Memory B cell (primary cell): ENCODE measurements at regions not wholly inside any gene's neighbourhood (a gene's known extent, or its start where the extent isn't known, plus 50 kb on each side); places are given as distances from the start of the nearest gene placed in this dataset.

Source experiments
- ATAC-seq: fragments of 150-1000 bp; cut with Tn5 transposase; 2 replicates; pipeline ENCODE4 v1.10.0; 2021; ENCODE audit warnings: low read depth, mild to moderate bottlenecking, moderate library complexity
- DNase-seq, 2 donors: peaks; one replicate each; pipeline ENCODE4 v3.0.0; 2022; ENCODE audit warnings: low spot score in 2 of 2
- H3K27ac Mint-ChIP-seq: one replicate; pipeline ENCODE4 v1.8.0; 2022; ENCODE audit warnings: mild to moderate bottlenecking, moderate library complexity, mixed read lengths
- H3K27me3 Mint-ChIP-seq: one replicate; pipeline ENCODE4 v1.8.0; 2022; ENCODE audit warnings: mixed read lengths
- H3K36me3 Mint-ChIP-seq: one replicate; pipeline ENCODE4 v1.8.0; 2022; ENCODE audit warnings: mild to moderate bottlenecking, mixed read lengths
- H3K4me1 Mint-ChIP-seq: one replicate; pipeline ENCODE4 v1.8.0; 2022; ENCODE audit warnings: mixed read lengths
- H3K4me3 Mint-ChIP-seq: one replicate; pipeline ENCODE4 v1.8.0; 2022; ENCODE audit warnings: mild to moderate bottlenecking, moderate library complexity, mixed read lengths
- H3K9me3 Mint-ChIP-seq: one replicate; pipeline ENCODE4 v1.8.0; 2022; ENCODE audit warnings: mixed read lengths

GRCh38 chr2:122955776-122956175 is 1069.3 kb upstream of the CNTNAP5 start:
- ATAC-seq: no peak
- peaks cover 6% of the 10 kb centered on the region for H3K9me3 Mint-ChIP-seq
- no peaks in the 10 kb centered on the region for H3K36me3 Mint-ChIP-seq
- no peaks in the 10 kb centered on the region for H3K4me1 Mint-ChIP-seq
- H3K4me3 Mint-ChIP-seq: no peak overlapping the region
- no peak for DNase-seq
- no peaks in the 10 kb centered on the region for H3K27me3 Mint-ChIP-seq
- H3K27ac Mint-ChIP-seq: no peak overlapping the region

GRCh38 chr2:122960759-122961641 is 1064.1 kb upstream of the CNTNAP5 start:
- H3K4me3 Mint-ChIP-seq: no peak overlapping the region
- no peaks in the 10 kb centered on the region for H3K36me3 Mint-ChIP-seq
- ATAC-seq: no peak
- H3K27me3 Mint-ChIP-seq: no peaks in the 10 kb centered on the region
- no peak for DNase-seq
- H3K9me3 Mint-ChIP-seq: peaks cover 1% of the 10 kb centered on the region
- no peak overlapping the region for H3K27ac Mint-ChIP-seq
- no peaks in the 10 kb centered on the region for H3K4me1 Mint-ChIP-seq

GRCh38 chr2:122966461-122966860 is 1058.6 kb upstream of the CNTNAP5 start:
- Mint-ChIP-seq H3K9me3 (peaks cover 11% of the 10 kb centered on the region), H3K27ac (no peak overlapping the region), H3K36me3 (no peaks in the 10 kb centered on the region), H3K27me3 (no peaks in the 10 kb centered on the region), H3K4me1 (no peaks in the 10 kb centered on the region), H3K4me3 (no peak overlapping the region)
- ATAC-seq (no peak), DNase-seq (no peak)

- Mint-ChIP-seq H3K27ac (no peak overlapping the region), H3K36me3 (no peaks in the 10 kb centered on the region), H3K4me1 (no peaks in the 10 kb centered on the region), H3K27me3 (no peaks in the 10 kb centered on the region), H3K9me3 (peaks cover 6% of the 10 kb centered on the region), H3K4me3 (no peak overlapping the region)
- DNase-seq: no peak
- ATAC-seq: no peak
These were observed 1047.5 kb upstream of the CNTNAP5 start for GRCh38 chr2:122977580-122977979.

- no peaks in the 10 kb centered on the region for H3K27me3 Mint-ChIP-seq
- DNase-seq (no peak), ATAC-seq (no peak)
- H3K4me3 Mint-ChIP-seq: no peak overlapping the region
- H3K36me3 Mint-ChIP-seq: no peaks in the 10 kb centered on the region
- no peak overlapping the region for H3K27ac Mint-ChIP-seq
- no peaks in the 10 kb centered on the region for H3K4me1 Mint-ChIP-seq
- peaks cover 9% of the 10 kb centered on the region for H3K9me3 Mint-ChIP-seq
These were observed 1044.4 kb upstream of the CNTNAP5 start for GRCh38 chr2:122980671-122981070.

GRCh38 chr2:122982936-122983335 is 1042.2 kb upstream of the CNTNAP5 start:
- ATAC-seq (no peak), DNase-seq (no peak)
- Mint-ChIP-seq H3K9me3 (peaks cover 8% of the 10 kb centered on the region), H3K27ac (no peak overlapping the region), H3K27me3 (no peaks in the 10 kb centered on the region), H3K36me3 (no peaks in the 10 kb centered on the region), H3K4me3 (no peak overlapping the region), H3K4me1 (no peaks in the 10 kb centered on the region)

- Mint-ChIP-seq H3K36me3 (no peaks in the 10 kb centered on the region), H3K27ac (no peak overlapping the region), H3K27me3 (no peaks in the 10 kb centered on the region), H3K4me1 (no peaks in the 10 kb centered on the region), H3K9me3 (peaks cover 5% of the 10 kb centered on the region), H3K4me3 (no peak overlapping the region)
- DNase-seq: no peak
- no peak for ATAC-seq
These were observed 1036.5 kb upstream of the CNTNAP5 start for GRCh38 chr2:122988395-122989221.

- Mint-ChIP-seq H3K27me3 (no peaks in the 10 kb centered on the region), H3K27ac (no peak overlapping the region), H3K9me3 (peaks cover 3% of the 10 kb centered on the region), H3K36me3 (no peaks in the 10 kb centered on the region), H3K4me3 (no peak overlapping the region), H3K4me1 (no peaks in the 10 kb centered on the region)
- ATAC-seq (no peak), DNase-seq (no peak)
These were observed 1031.5 kb upstream of the CNTNAP5 start for GRCh38 chr2:122993592-122993991.

GRCh38 chr2:122999258-122999657 is 1025.8 kb upstream of the CNTNAP5 start:
- H3K36me3 Mint-ChIP-seq: no peaks in the 10 kb centered on the region
- H3K27me3 Mint-ChIP-seq: no peaks in the 10 kb centered on the region
- DNase-seq: no peak
- no peak overlapping the region for H3K27ac Mint-ChIP-seq
- no peaks in the 10 kb centered on the region for H3K4me1 Mint-ChIP-seq
- H3K9me3 Mint-ChIP-seq: peaks cover 2% of the 10 kb centered on the region
- ATAC-seq: no peak
- no peak overlapping the region for H3K4me3 Mint-ChIP-seq

- Mint-ChIP-seq H3K9me3 (peaks cover 2% of the 10 kb centered on the region), H3K27me3 (no peaks in the 10 kb centered on the region), H3K4me1 (no peaks in the 10 kb centered on the region), H3K4me3 (no peak overlapping the region), H3K27ac (no peak overlapping the region), H3K36me3 (no peaks in the 10 kb centered on the region)
- ATAC-seq (no peak), DNase-seq (no peak)
These were observed 1025.3 kb upstream of the CNTNAP5 start for GRCh38 chr2:122999821-123000220.

GRCh38 chr2:123002660-123003248 is 1022.3 kb upstream of the CNTNAP5 start:
- Mint-ChIP-seq H3K36me3 (no peaks in the 10 kb centered on the region), H3K27me3 (no peaks in the 10 kb centered on the region), H3K4me3 (no peak overlapping the region), H3K27ac (no peak overlapping the region), H3K4me1 (no peaks in the 10 kb centered on the region), H3K9me3 (peaks cover 7% of the 10 kb centered on the region)
- no peak for DNase-seq
- ATAC-seq: no peak

- Mint-ChIP-seq H3K9me3 (peaks cover 5% of the 10 kb centered on the region), H3K4me3 (no peak overlapping the region), H3K27me3 (no peaks in the 10 kb centered on the region), H3K36me3 (no peaks in the 10 kb centered on the region), H3K4me1 (no peaks in the 10 kb centered on the region), H3K27ac (no peak overlapping the region)
- DNase-seq (no peak), ATAC-seq (no peak)
These were observed 1009.9 kb upstream of the CNTNAP5 start for GRCh38 chr2:123015186-123015585.

GRCh38 chr2:123035541-123035940 is 989.5 kb upstream of the CNTNAP5 start:
- Mint-ChIP-seq H3K4me3 (no peak overlapping the region), H3K9me3 (peaks cover 14% of the 10 kb centered on the region), H3K36me3 (no peaks in the 10 kb centered on the region), H3K27me3 (no peaks in the 10 kb centered on the region), H3K4me1 (no peaks in the 10 kb centered on the region), H3K27ac (no peak overlapping the region)
- ATAC-seq (no peak), DNase-seq (no peak)

- DNase-seq: no peak
- H3K4me1 Mint-ChIP-seq: no peaks in the 10 kb centered on the region
- no peaks in the 10 kb centered on the region for H3K27me3 Mint-ChIP-seq
- H3K36me3 Mint-ChIP-seq: no peaks in the 10 kb centered on the region
- H3K4me3 Mint-ChIP-seq: no peak overlapping the region
- H3K27ac Mint-ChIP-seq: no peak overlapping the region
- ATAC-seq: no peak
- peaks cover 14% of the 10 kb centered on the region for H3K9me3 Mint-ChIP-seq
These were observed 988.8 kb upstream of the CNTNAP5 start for GRCh38 chr2:123036300-123036699.
